Effector memory CD4-positive, alpha-beta T cell (primary cell): ENCODE measurements at regions not wholly inside any gene's neighbourhood (a gene's known extent, or its start where the extent isn't known, plus 50 kb on each side); places are given as distances from the start of the nearest gene placed in this dataset.

Source experiments
- DNase-seq, 3 donors: peaks; one replicate each; pipeline ENCODE4 v3.0.0-alpha.2; 2020
- H3K27ac ChIP-seq: 2 replicates; pipeline ENCODE4 v1.7.0; 2013; ENCODE audit warnings: mild to moderate bottlenecking, low read length, moderate library complexity; ENCODE audit not compliant: insufficient read depth, poor library complexity, severe bottlenecking
- H3K27me3 ChIP-seq: replicated peaks from 2 replicates; pipeline ENCODE4 v1.7.0; 2013; ENCODE audit warnings: mild to moderate bottlenecking, low read length; ENCODE audit not compliant: insufficient read depth, control insufficient read depth, poor library complexity, severe bottlenecking
- H3K36me3 ChIP-seq: 2 replicates; pipeline ENCODE4 v1.7.0; 2013; ENCODE audit warnings: mild to moderate bottlenecking, low read length, moderate library complexity; ENCODE audit not compliant: control insufficient read depth, insufficient read depth
- H3K4me1 ChIP-seq: 2 replicates; pipeline ENCODE4 v1.7.0; 2013; ENCODE audit warnings: low read length, mild to moderate bottlenecking; ENCODE audit not compliant: control insufficient read depth, insufficient read depth, poor library complexity, severe bottlenecking
- H3K4me3 ChIP-seq: 2 replicates; pipeline ENCODE4 v1.7.0; 2013; ENCODE audit warnings: low read length, low read depth, mild to moderate bottlenecking; ENCODE audit not compliant: insufficient read depth, poor library complexity, severe bottlenecking
- H3K9me3 ChIP-seq: 2 replicates; pipeline ENCODE4 v1.7.0; 2013; ENCODE audit warnings: mild to moderate bottlenecking, low read length, moderate library complexity; ENCODE audit not compliant: control insufficient read depth

DNA sequence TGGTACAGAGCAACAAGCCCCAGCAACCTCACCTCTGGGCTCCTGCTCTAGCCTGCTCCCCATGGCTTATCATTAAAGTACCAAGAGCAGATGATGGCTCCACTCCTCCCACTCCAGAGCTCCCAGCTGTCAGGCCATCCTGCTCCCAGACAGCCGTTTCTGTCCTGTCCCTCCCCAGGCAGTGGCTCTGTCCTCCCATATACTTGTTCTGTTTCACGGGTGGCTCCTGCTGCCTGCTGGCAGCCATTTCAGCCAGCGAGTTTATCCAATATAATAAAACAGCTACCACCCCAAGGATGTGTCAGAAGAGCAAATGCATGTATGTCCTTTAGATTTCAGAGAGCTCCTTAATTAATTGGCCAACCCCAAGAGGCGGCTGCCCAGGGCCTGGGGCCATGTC, 79.4 kb upstream of the VSTM2B start:
- Histone ChIP-seq H3K27ac (no peak overlapping the region), H3K9me3 (no peaks in the 10 kb centered on the region), H3K36me3 (no peaks in the 10 kb centered on the region), H3K4me3 (no peak overlapping the region), H3K27me3 (no peaks in the 10 kb centered on the region), H3K4me1 (no peaks in the 10 kb centered on the region)
- DNase-seq, result no peak

DNA sequence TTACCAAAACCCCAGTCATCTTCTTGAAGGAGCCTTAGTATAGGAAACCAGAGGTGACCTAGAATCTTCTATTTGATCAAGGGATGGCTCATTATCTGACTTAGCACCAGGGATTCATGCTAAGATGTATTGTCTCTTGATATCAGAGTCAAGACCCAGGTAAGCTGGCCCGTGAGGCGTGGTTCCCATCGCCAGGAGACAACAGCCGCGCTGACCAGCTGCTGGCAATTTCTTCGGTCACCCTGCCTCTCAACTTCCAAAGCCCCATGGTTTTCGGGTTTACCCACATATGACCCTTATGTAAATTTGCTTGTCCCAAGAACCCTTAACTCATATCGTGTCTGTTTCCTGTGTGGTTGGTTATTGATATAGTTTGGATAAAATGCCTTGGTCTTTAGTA, 77.7 kb upstream of the VSTM2B start:
- Histone ChIP-seq H3K4me3 (no peak overlapping the region), H3K4me1 (no peaks in the 10 kb centered on the region), H3K27ac (no peak overlapping the region), H3K36me3 (no peaks in the 10 kb centered on the region), H3K27me3 (no peaks in the 10 kb centered on the region), H3K9me3 (no peaks in the 10 kb centered on the region)
- DNase-seq, result no peak

DNA sequence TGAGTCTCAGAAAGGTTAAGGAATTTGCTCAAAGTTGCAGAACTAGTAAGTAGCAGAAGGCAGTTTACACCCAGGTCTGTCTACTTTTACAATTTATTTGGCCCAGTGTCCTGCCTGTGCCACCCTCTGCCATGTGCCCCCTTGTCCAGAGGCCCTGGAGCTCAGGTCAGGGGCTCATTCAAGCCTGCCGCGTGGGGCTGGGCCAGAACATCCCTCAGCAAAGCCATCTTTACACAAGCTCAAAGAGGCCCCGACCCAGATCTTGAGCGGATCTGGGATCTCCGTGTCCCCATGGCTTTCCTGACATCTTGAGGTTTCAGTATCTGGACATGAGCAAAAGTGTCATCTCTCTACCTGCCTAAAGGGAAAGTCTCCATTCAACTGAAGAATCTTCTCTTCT, 76.4 kb upstream of the VSTM2B start:
- DNase-seq, result no peak
- H3K4me1 ChIP-seq, result no peaks in the 10 kb centered on the region
- H3K4me3 ChIP-seq, result no peak overlapping the region
- H3K27me3 ChIP-seq, result no peaks in the 10 kb centered on the region
- no peaks in the 10 kb centered on the region for H3K9me3 ChIP-seq
- no peak overlapping the region for H3K27ac ChIP-seq
- H3K36me3 ChIP-seq, result no peaks in the 10 kb centered on the region

DNA sequence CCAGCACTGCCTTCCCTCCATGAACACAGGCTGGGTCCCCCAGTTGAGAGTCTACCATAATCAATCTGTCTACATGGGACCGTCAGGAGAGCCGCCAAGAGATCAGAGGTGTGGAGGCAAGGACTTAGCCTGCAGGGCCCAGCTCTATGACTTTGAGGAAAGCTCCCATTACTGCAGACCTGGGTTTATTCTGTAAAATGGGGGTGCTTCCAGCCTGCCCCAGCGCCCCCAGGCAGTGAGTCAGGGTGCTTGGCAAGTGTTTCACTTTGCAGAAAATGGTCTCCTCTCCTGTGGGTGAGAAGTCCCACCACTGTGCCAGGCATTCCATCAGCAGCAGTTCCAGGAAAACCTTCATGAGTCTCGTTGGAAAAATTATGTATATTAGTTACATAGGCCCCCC, 75.5 kb upstream of the VSTM2B start:
- no peaks in the 10 kb centered on the region for H3K4me1 ChIP-seq
- no peak for DNase-seq
- H3K27ac ChIP-seq, result no peak overlapping the region
- no peaks in the 10 kb centered on the region for H3K36me3 ChIP-seq
- no peaks in the 10 kb centered on the region for H3K9me3 ChIP-seq
- H3K27me3 ChIP-seq, result no peaks in the 10 kb centered on the region
- H3K4me3 ChIP-seq, result no peak overlapping the region

DNA sequence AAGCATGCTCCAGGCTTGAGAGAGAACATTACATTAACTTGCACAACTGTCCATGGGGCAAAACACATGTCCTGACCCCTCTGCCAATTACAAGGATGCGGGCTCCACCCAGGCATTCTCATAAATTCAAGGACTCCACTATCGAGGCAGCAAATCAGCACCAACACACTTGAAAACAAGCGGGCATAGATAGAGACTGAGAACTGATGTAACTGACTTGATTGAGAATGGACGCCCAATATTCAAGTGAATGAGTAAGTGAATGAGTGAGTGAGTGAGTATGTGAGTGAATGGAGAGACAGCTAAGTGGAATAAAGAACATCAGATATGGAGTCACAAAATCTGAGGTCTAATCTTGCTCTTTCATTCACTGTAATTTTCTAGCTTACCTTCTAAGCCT, 75.0 kb upstream of the VSTM2B start:
- no peak overlapping the region for H3K4me3 ChIP-seq
- no peak for DNase-seq
- no peaks in the 10 kb centered on the region for H3K27me3 ChIP-seq
- H3K9me3 ChIP-seq, result no peaks in the 10 kb centered on the region
- no peaks in the 10 kb centered on the region for H3K4me1 ChIP-seq
- H3K27ac ChIP-seq, result no peak overlapping the region
- H3K36me3 ChIP-seq, result no peaks in the 10 kb centered on the region

DNA sequence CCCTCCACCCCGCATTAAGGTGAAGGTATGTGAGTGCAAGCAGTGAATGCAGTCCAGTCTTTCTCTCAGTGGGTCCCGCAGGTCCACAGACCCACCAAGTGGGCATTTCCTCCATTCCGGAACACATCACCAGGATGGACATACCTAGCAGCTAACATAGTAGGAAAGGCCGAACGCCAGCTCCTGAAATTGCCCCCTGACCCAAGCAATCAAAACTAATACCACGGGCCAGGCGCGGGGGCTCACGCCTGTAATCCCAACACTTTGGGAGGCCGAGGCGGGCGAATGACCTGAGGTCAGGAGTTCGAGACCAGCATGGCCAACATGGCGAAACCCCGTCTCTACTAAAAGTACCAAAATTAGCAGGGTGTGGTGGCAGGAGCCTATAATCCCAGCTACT, 71.7 kb upstream of the VSTM2B start:
- DNase-seq, result no peak
- no peaks in the 10 kb centered on the region for H3K9me3 ChIP-seq
- no peaks in the 10 kb centered on the region for H3K4me1 ChIP-seq
- H3K36me3 ChIP-seq, result no peaks in the 10 kb centered on the region
- H3K4me3 ChIP-seq, result no peak overlapping the region
- H3K27me3 ChIP-seq, result no peaks in the 10 kb centered on the region
- H3K27ac ChIP-seq, result no peak overlapping the region

DNA sequence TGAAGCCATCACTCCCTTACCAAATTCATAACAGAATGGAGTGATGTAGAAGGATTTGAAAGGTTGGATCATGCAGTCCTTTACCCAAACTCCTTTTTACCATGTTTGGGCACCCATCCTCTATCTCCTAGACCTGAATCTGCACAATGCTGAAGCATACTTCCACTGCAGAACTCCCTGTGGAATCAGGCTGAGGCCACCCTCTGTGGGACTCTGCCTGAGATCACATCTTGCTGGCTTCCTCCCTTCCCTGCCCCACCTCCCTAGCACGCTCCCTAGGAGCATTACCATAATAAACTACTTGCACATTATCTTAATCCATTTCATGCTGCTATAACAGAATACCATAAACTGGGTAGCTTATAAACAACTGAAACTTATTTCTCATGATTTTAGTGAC, 68.4 kb upstream of the VSTM2B start:
- Histone ChIP-seq H3K27ac (no peak overlapping the region), H3K4me3 (no peak overlapping the region)
- DNase-seq, result no peak

DNA sequence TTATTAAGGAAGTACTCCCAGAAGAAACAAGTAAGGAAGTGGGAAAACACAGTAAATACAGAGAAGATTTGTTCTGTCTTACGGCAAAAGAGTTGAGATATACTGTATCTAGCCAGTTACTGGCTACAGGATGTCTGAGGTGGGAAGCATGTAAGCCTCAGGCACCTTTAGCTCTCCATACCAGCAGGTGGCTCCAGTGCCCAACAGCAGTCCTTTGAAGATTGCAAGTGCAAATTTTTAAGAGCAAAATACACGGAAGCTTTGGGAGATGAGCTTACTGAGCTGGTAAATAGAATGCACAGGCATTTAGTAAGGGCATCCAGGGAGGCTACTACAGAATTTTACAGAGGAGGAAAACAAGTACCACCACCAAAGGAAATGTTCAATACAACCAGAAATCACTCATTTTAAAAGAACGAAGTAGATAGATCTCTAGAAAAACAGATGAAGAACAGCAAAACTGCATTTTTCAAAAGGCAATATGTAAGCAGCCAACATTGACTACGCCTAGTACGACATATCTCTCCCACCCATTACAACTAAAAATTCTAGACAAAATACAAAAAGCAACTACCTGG, 57.9 kb upstream of the VSTM2B start:
- H3K27me3 ChIP-seq, result no peaks in the 10 kb centered on the region
- H3K4me3 ChIP-seq, result no peak overlapping the region
- no peak for DNase-seq
- H3K9me3 ChIP-seq, result no peaks in the 10 kb centered on the region
- H3K36me3 ChIP-seq, result no peaks in the 10 kb centered on the region
- no peak overlapping the region for H3K27ac ChIP-seq
- H3K4me1 ChIP-seq, result no peaks in the 10 kb centered on the region

More for the DNA sequence above, 68.4 kb upstream of the VSTM2B start:
- Histone ChIP-seq H3K4me1 (no peaks in the 10 kb centered on the region), H3K9me3 (no peaks in the 10 kb centered on the region), H3K27me3 (no peaks in the 10 kb centered on the region), H3K36me3 (no peaks in the 10 kb centered on the region)

DNA sequence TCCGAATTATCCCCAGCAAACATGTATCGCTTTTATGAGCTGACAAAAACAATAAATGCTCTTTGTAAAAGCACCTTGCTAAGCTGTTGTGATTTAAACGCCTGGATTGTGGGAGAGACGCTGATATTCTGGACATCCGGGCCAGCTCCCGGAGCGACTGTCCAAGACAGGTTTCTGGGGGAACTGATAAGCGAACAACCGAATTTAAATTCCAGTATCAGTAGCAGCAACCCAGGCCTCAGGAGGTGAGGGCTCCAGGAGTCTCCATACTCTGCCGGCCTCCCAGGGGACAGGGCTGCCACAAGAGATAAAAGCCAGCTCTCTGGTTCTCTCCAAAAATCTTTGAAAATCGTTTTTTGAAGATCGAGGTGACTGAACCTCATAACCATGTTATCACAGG, 50.3 kb upstream of the VSTM2B start:
- no peaks in the 10 kb centered on the region for H3K9me3 ChIP-seq
- no peaks in the 10 kb centered on the region for H3K36me3 ChIP-seq
- no peak for DNase-seq
- no peak overlapping the region for H3K27ac ChIP-seq
- no peaks in the 10 kb centered on the region for H3K4me1 ChIP-seq
- H3K4me3 ChIP-seq, result no peak overlapping the region
- no peaks in the 10 kb centered on the region for H3K27me3 ChIP-seq
